Uterus (tissue), 2 donors: ENCODE measurements at regions not wholly inside any gene's neighbourhood (a gene's known extent, or its start where the extent isn't known, plus 50 kb on each side); places are given as distances from the start of the nearest gene placed in this dataset.

Experiments used
- POLR2A ChIP-seq, 2 donors: fragments of 450-650 bp; IDR thresholded peaks; one replicate each; pipeline ENCODE4 v1.6.1; 2016; ENCODE audit warnings: antibody characterized with exemption in 2 of 2, mild to moderate bottlenecking in 1 of 2, moderate library complexity in 1 of 2
- TF ChIP-seq, protein P1 (sequence below), 4 experiments: fragments of 200-600 bp in 2 of 4; fragments of 450-650 bp in 2 of 4; sonication (generic) in 2 of 4; IDR thresholded peaks; one replicate each; pipeline ENCODE4 v1.5.1; 2016 to 2019; ENCODE audit warnings: antibody characterized with exemption in 4 of 4, mild to moderate bottlenecking in 2 of 4, moderate library complexity in 1 of 4

DNA sequence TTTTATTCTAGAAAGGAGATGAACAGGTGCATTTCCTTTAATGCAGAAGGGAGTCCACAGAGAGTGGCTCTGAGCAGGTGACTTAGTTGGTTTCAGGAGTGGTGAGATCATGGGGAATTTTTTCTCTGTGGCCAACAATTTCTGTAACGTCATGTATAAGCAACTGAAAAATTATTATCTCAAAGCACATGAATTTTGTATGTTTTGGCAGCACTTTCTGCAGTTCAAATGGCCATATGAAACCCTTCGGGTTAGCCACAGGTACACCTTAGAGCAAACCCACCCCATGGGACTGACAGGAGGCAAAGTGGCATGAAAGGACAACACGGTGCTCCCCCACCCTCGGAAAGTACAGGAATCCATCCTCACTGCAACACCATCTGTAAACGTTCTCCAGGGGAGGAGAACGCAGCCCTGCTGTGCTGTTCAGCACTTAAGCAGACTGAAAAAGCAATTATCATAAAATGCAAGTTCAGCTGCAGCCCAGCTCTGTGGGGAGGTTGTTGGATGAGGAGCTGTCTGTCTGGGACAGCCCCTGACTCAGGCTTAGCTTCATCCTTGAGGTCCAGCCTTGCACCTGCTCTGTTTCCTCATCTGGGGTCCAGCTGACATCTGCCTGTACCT lies 55.8 kb upstream of the CLDN14 start:
- TF ChIP-seq, protein P1, sequence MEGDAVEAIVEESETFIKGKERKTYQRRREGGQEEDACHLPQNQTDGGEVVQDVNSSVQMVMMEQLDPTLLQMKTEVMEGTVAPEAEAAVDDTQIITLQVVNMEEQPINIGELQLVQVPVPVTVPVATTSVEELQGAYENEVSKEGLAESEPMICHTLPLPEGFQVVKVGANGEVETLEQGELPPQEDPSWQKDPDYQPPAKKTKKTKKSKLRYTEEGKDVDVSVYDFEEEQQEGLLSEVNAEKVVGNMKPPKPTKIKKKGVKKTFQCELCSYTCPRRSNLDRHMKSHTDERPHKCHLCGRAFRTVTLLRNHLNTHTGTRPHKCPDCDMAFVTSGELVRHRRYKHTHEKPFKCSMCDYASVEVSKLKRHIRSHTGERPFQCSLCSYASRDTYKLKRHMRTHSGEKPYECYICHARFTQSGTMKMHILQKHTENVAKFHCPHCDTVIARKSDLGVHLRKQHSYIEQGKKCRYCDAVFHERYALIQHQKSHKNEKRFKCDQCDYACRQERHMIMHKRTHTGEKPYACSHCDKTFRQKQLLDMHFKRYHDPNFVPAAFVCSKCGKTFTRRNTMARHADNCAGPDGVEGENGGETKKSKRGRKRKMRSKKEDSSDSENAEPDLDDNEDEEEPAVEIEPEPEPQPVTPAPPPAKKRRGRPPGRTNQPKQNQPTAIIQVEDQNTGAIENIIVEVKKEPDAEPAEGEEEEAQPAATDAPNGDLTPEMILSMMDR (IDR thresholded peaks at IDR 0.05), result no peak
- no peak for TF ChIP-seq POLR2A (IDR thresholded peaks at IDR 0.05)
